GM20000 (cell line): ENCODE measurements at regions not wholly inside any gene's neighbourhood (a gene's known extent, or its start where the extent isn't known, plus 50 kb on each side); places are given as distances from the start of the nearest gene placed in this dataset.
"Not testable (repeated sequence)": the region's sequence is repeated elsewhere in the genome, so short reads cannot be mapped to it uniquely, and the experiment has no call there.

Experiments used
- DNase-seq: peaks from one replicate; pipeline ENCODE4 v3.0.0; 2012; ENCODE audit warnings: low spot score
- CTCF ChIP-seq: IDR thresholded peaks from 2 replicates; pipeline ENCODE4 v1.5.1; 2012; ENCODE audit warnings: mild to moderate bottlenecking, control low read depth; ENCODE audit errors: extremely low read depth, missing control alignments

- no peak for DNase-seq
Measured at GRCh38 chr5:12570688-12571087, 666.4 kb upstream of the CTNND2 start.

GRCh38 chr5:12566441-12566840, 662.2 kb upstream of the CTNND2 start:
- no peak for DNase-seq
- TF ChIP-seq CTCF = no peak

More at GRCh38 chr5:12570688-12571087, 666.4 kb upstream of the CTNND2 start:
- TF ChIP-seq CTCF = no peak

- TF ChIP-seq CTCF = no peak
- no peak for DNase-seq
Measured at GRCh38 chr5:12557012-12557411, 652.8 kb upstream of the CTNND2 start.

GRCh38 chr5:12526113-12526512, 621.9 kb upstream of the CTNND2 start:
- TF ChIP-seq CTCF = no peak
- DNase-seq = no peak

GRCh38 chr5:12522116-12522515, 617.9 kb upstream of the CTNND2 start:
- no peak for DNase-seq
- no peak for TF ChIP-seq CTCF

- DNase-seq = not testable (repeated sequence)
Measured at GRCh38 chr5:12504983-12505382, 600.7 kb upstream of the CTNND2 start.

GRCh38 chr5:12488161-12488560, 583.9 kb upstream of the CTNND2 start:
- no peak for DNase-seq
- no peak for TF ChIP-seq CTCF

- TF ChIP-seq CTCF = no peak
- DNase-seq = no peak
Measured at GRCh38 chr5:12480487-12480886, 576.2 kb upstream of the CTNND2 start.
